HepG2 (cell line): ENCODE measurements at regions not wholly inside any gene's neighbourhood (a gene's known extent, or its start where the extent isn't known, plus 50 kb on each side); places are given as distances from the start of the nearest gene placed in this dataset.
A peak's percentile ranks its signal among the peaks of the same experiment; 100 is the strongest.

Source experiments
- EP300 ChIP-seq, 3 experiments: sonication (generic) in 1 of 3; formaldehyde crosslinking in 1 of 3; IDR thresholded peaks; 2 replicates each; pipeline versions ENCODE4 v1.5.1 to v1.6.1; 2011 to 2020; ENCODE audit warnings: low read depth in 2 of 3, low read length in 2 of 3, borderline replicate concordance in 1 of 3, improper control_type of control experiment in 1 of 3, mild to moderate bottlenecking in 1 of 3, missing genetic modification reagents in 1 of 3, moderate library complexity in 1 of 3
- GABPB1 ChIP-seq: IDR thresholded peaks from 2 replicates; pipeline ENCODE4 v1.6.1; 2016; ENCODE audit warnings: mild to moderate bottlenecking, missing genetic modification reagents, moderate library complexity, missing compliant biosample characterization
- HMG20A ChIP-seq: IDR thresholded peaks from 2 replicates; pipeline ENCODE4 v1.6.1; 2016; ENCODE audit warnings: borderline replicate concordance
- PRPF4 ChIP-seq: fragments of 200-400 bp; formaldehyde crosslinking; IDR thresholded peaks from 2 replicates; pipeline ENCODE4 v1.6.1; 2016; ENCODE audit warnings: low read length, low read depth; ENCODE audit not compliant: poor library complexity, severe bottlenecking
- RBM39 ChIP-seq: fragments of 200-400 bp; formaldehyde crosslinking; IDR thresholded peaks from one replicate; pipeline ENCODE4 v1.6.1; 2018; ENCODE audit warnings: antibody characterized with exemption, mild to moderate bottlenecking, low read depth, low read length; ENCODE audit not compliant: poor library complexity, severe bottlenecking
- TEAD2 ChIP-seq: sonication (generic); formaldehyde crosslinking; IDR thresholded peaks from 2 replicates; pipeline ENCODE4 v1.9.0; 2021; ENCODE audit warnings: missing genetic modification reagents
- YY1 ChIP-seq: IDR thresholded peaks from 2 replicates; pipeline ENCODE4 v1.6.1; 2011; ENCODE audit warnings: low read length, low read depth, moderate library complexity, mild to moderate bottlenecking; ENCODE audit not compliant: insufficient read depth, insufficient replicate concordance
- ZMYM4 ChIP-seq: sonication (generic); formaldehyde crosslinking; IDR thresholded peaks from 2 replicates; pipeline ENCODE4 v1.8.1; 2023; ENCODE audit warnings: mild to moderate bottlenecking, missing genetic modification reagents
- ZNF333 ChIP-seq: sonication (generic); formaldehyde crosslinking; IDR thresholded peaks from 2 replicates; pipeline ENCODE4 v1.4.0; 2020; ENCODE audit warnings: mild to moderate bottlenecking, missing genetic modification reagents, borderline replicate concordance
- ZNF660 ChIP-seq: sonication (generic); formaldehyde crosslinking; IDR thresholded peaks from 2 replicates; pipeline ENCODE4 v1.5.1; 2020; ENCODE audit warnings: mild to moderate bottlenecking, low read depth, missing genetic modification reagents, borderline replicate concordance
- ZNF678 ChIP-seq: sonication (generic); formaldehyde crosslinking; IDR thresholded peaks from 2 replicates; pipeline ENCODE4 v1.4.0; 2020; ENCODE audit warnings: mild to moderate bottlenecking, missing genetic modification reagents
- ZNF775 ChIP-seq: sonication (generic); formaldehyde crosslinking; IDR thresholded peaks from 2 replicates; pipeline ENCODE4 v1.4.0; 2020; ENCODE audit warnings: missing genetic modification reagents, mild to moderate bottlenecking, moderate library complexity, borderline replicate concordance
- ZSCAN31 ChIP-seq: sonication (generic); formaldehyde crosslinking; IDR thresholded peaks from 2 replicates; pipeline ENCODE4 v1.5.0; 2020; ENCODE audit warnings: low read depth, mild to moderate bottlenecking, missing genetic modification reagents
- ZZZ3 ChIP-seq: sonication (generic); formaldehyde crosslinking; IDR thresholded peaks from 2 replicates; pipeline ENCODE4 v1.4.0; 2020; ENCODE audit warnings: missing genetic modification reagents, mild to moderate bottlenecking, borderline replicate concordance
- TF ChIP-seq, protein P1 (sequence below): sonication (generic); formaldehyde crosslinking; IDR thresholded peaks from 2 replicates; pipeline ENCODE4 v1.5.1; 2020; ENCODE audit warnings: mild to moderate bottlenecking, missing genetic modification reagents, borderline replicate concordance
- TF ChIP-seq, protein P2 (sequence below): sonication (generic); formaldehyde crosslinking; IDR thresholded peaks from 2 replicates; pipeline ENCODE4 v1.4.0; 2020; ENCODE audit warnings: missing genetic modification reagents, mild to moderate bottlenecking, borderline replicate concordance
- TF ChIP-seq, protein P3 (sequence below): sonication (generic); formaldehyde crosslinking; IDR thresholded peaks from 2 replicates; pipeline ENCODE4 v1.9.0; 2021; ENCODE audit warnings: missing genetic modification reagents, mild to moderate bottlenecking, borderline replicate concordance
- TF ChIP-seq, protein P4 (sequence below): sonication (generic); formaldehyde crosslinking; conservative IDR thresholded peaks from 2 replicates; pipeline ENCODE4 v1.4.0; 2020; ENCODE audit warnings: missing genetic modification reagents

DNA sequence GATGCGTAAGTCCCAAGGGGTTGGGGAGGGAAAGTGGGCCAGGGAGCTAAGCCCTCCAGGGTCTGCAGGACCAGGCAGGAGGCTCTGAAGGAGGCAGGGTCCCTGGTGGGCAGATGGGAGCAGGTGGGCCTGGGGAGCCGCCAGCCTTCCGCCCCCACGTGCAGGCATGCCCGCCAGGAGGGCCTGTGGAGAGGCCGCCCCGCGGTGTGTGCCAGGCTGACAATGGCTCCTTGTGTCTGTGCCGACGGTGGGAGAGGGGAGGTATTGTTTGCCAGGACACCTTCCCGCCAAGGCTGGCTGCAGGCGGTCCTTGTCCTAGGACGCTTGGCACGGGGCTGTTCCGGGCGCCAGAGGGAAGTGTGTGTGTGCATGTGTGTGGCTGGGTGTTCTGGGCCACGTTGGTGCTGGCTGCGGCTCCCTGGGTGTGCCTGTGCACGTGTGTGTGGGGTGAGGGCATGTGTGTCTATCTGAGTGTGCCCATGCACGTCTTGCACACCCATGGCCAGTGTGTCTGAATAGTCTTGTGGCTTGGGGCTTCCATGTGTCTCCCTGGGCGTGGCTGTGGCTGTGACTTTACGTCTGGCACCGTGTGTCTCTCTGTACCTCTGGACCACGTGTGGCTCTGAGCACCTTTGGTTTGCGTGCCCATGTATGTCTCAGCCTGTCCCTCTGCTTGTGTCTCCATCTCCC, 153.0 kb downstream of the CEBPB start (continued):
- TF ChIP-seq ZNF678 (CRISPR knock-in tag) (peak; percentile 85), ZMYM4 (CRISPR knock-in tag) (peak; percentile 35; the same call in 1 of the 2 replicates), GABPB1 (CRISPR knock-in tag) (peak; percentile 54; the same call in 1 of the 2 replicates), ZNF333 (no peak), TEAD2 (CRISPR knock-in tag) (no peak), ZZZ3 (CRISPR knock-in tag) (0 out of 2 replicates have a peak, but pooled peaks have one; percentile 66), RBM39 (no peak), HMG20A (CRISPR knock-in tag) (no peak), ZNF775 (CRISPR knock-in tag) (0 out of 2 replicates have a peak, but pooled peaks have one; percentile 30), ZSCAN31 (no peak), YY1 (no peak), EP300 (IDR thresholded peaks at IDR 0.05; ENCODE audit: low read depth in 2 of 2, low read length in 2 of 2) (no peak), EP300 (CRISPR knock-in tag; IDR thresholded peaks at IDR 0.05; ENCODE audit: borderline replicate concordance) (peak; percentile 65; the same call in 1 of the 2 replicates), ZNF660 (no peak), PRPF4 (no peak)
- TF ChIP-seq, protein P1, sequence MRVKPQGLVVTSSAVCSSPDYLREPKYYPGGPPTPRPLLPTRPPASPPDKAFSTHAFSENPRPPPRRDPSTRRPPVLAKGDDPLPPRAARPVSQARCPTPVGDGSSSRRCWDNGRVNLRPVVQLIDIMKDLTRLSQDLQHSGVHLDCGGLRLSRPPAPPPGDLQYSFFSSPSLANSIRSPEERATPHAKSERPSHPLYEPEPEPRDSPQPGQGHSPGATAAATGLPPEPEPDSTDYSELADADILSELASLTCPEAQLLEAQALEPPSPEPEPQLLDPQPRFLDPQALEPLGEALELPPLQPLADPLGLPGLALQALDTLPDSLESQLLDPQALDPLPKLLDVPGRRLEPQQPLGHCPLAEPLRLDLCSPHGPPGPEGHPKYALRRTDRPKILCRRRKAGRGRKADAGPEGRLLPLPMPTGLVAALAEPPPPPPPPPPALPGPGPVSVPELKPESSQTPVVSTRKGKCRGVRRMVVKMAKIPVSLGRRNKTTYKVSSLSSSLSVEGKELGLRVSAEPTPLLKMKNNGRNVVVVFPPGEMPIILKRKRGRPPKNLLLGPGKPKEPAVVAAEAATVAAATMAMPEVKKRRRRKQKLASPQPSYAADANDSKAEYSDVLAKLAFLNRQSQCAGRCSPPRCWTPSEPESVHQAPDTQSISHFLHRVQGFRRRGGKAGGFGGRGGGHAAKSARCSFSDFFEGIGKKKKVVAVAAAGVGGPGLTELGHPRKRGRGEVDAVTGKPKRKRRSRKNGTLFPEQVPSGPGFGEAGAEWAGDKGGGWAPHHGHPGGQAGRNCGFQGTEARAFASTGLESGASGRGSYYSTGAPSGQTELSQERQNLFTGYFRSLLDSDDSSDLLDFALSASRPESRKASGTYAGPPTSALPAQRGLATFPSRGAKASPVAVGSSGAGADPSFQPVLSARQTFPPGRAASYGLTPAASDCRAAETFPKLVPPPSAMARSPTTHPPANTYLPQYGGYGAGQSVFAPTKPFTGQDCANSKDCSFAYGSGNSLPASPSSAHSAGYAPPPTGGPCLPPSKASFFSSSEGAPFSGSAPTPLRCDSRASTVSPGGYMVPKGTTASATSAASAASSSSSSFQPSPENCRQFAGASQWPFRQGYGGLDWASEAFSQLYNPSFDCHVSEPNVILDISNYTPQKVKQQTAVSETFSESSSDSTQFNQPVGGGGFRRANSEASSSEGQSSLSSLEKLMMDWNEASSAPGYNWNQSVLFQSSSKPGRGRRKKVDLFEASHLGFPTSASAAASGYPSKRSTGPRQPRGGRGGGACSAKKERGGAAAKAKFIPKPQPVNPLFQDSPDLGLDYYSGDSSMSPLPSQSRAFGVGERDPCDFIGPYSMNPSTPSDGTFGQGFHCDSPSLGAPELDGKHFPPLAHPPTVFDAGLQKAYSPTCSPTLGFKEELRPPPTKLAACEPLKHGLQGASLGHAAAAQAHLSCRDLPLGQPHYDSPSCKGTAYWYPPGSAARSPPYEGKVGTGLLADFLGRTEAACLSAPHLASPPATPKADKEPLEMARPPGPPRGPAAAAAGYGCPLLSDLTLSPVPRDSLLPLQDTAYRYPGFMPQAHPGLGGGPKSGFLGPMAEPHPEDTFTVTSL (CRISPR knock-in tag) = no peak
- TF ChIP-seq, protein P2, sequence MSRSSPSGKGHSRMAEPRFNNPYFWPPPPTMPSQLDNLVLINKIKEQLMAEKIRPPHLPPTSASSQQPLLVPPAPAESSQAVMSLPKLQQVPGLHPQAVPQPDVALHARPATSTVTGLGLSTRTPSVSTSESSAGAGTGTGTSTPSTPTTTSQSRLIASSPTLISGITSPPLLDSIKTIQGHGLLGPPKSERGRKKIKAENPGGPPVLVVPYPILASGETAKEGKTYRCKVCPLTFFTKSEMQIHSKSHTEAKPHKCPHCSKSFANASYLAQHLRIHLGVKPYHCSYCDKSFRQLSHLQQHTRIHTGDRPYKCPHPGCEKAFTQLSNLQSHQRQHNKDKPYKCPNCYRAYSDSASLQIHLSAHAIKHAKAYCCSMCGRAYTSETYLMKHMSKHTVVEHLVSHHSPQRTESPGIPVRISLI (CRISPR knock-in tag) = no peak
- TF ChIP-seq, protein P3, sequence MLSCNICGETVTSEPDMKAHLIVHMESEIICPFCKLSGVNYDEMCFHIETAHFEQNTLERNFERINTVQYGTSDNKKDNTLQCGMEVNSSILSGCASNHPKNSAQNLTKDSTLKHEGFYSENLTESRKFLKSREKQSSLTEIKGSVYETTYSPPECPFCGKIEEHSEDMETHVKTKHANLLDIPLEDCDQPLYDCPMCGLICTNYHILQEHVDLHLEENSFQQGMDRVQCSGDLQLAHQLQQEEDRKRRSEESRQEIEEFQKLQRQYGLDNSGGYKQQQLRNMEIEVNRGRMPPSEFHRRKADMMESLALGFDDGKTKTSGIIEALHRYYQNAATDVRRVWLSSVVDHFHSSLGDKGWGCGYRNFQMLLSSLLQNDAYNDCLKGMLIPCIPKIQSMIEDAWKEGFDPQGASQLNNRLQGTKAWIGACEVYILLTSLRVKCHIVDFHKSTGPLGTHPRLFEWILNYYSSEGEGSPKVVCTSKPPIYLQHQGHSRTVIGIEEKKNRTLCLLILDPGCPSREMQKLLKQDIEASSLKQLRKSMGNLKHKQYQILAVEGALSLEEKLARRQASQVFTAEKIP (CRISPR knock-in tag) = no peak
- TF ChIP-seq, protein P4, sequence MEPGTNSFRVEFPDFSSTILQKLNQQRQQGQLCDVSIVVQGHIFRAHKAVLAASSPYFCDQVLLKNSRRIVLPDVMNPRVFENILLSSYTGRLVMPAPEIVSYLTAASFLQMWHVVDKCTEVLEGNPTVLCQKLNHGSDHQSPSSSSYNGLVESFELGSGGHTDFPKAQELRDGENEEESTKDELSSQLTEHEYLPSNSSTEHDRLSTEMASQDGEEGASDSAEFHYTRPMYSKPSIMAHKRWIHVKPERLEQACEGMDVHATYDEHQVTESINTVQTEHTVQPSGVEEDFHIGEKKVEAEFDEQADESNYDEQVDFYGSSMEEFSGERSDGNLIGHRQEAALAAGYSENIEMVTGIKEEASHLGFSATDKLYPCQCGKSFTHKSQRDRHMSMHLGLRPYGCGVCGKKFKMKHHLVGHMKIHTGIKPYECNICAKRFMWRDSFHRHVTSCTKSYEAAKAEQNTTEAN (CRISPR knock-in tag) = peak; percentile 89; the same call in 1 of the 2 replicates
